AG04450 (cell line): ENCODE measurements at regions not wholly inside any gene's neighbourhood (a gene's known extent, or its start where the extent isn't known, plus 50 kb on each side); places are given as distances from the start of the nearest gene placed in this dataset.

Source experiments
- CTCF ChIA-PET: fragments of 300-600, 350-600 bp; formaldehyde crosslinking; extraction: SDS; loops from one replicate; lab custom pipeline; 2022; ENCODE audit warnings: antibody characterized with exemption, inconsistent platforms; lab: Charles Lee
- POLR2A ChIA-PET: fragments of 350-600 bp; formaldehyde crosslinking; extraction: SDS; loops from one replicate; lab custom pipeline; 2021; ENCODE audit warnings: antibody characterized with exemption, inconsistent platforms; lab: Yijun Ruan, JAX
- DNase-seq: peaks from one replicate; pipeline ENCODE4 v3.0.0-alpha.2; 2011; ENCODE audit warnings: low read depth, low spot score
- H3K27ac ChIP-seq: one replicate; pipeline ENCODE4 v1.5.1; 2012; ENCODE audit warnings: low read depth, low read length, control low read depth
- H3K27me3 ChIP-seq: one replicate; pipeline ENCODE4 v1.6.0; 2012; ENCODE audit warnings: low read length; ENCODE audit not compliant: control insufficient read depth, insufficient read depth
- H3K4me3 ChIP-seq: 2 replicates; pipeline ENCODE4 v1.5.1; 2011; ENCODE audit warnings: mild to moderate bottlenecking, low read depth, low read length, control low read depth
- H3K9me3 ChIP-seq: 2 replicates; pipeline ENCODE4 v1.5.1; 2012; ENCODE audit warnings: low read length; ENCODE audit not compliant: control insufficient read depth, insufficient read depth
- TF ChIP-seq, protein P1 (sequence below): IDR thresholded peaks from 2 replicates; pipeline ENCODE4 v1.5.1; 2011; ENCODE audit warnings: low read depth, low read length, control low read depth, inconsistent platforms

DNA sequence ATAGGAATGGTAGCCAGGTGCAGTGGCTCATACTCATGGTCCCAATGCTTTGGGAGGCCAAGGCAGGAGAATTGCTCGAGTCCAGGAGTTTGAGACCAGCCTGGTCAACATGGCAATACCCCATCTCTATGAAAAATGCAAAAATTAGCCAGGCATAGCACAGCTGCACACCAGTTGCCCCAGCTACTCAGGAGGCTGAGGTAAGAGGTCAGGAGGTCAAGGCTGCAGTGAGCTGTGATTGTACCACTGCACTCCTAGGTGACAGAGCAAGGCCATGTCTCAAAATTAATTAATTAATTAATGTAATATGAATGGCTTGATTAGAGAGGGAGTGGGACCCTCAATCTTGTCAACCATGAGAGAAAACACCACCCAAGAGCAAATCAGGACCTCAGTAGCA lies 198.7 kb upstream of the DUSP10 start:
- no peak overlapping the region for H3K27ac ChIP-seq
- ChIA-PET POLR2A (no interaction called here), CTCF (no interaction called here)
- TF ChIP-seq, protein P1, sequence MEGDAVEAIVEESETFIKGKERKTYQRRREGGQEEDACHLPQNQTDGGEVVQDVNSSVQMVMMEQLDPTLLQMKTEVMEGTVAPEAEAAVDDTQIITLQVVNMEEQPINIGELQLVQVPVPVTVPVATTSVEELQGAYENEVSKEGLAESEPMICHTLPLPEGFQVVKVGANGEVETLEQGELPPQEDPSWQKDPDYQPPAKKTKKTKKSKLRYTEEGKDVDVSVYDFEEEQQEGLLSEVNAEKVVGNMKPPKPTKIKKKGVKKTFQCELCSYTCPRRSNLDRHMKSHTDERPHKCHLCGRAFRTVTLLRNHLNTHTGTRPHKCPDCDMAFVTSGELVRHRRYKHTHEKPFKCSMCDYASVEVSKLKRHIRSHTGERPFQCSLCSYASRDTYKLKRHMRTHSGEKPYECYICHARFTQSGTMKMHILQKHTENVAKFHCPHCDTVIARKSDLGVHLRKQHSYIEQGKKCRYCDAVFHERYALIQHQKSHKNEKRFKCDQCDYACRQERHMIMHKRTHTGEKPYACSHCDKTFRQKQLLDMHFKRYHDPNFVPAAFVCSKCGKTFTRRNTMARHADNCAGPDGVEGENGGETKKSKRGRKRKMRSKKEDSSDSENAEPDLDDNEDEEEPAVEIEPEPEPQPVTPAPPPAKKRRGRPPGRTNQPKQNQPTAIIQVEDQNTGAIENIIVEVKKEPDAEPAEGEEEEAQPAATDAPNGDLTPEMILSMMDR: no peak
- peaks cover 6% of the 10 kb centered on the region; the same call in 1 of the 2 replicates for H3K9me3 ChIP-seq
- H3K27me3 ChIP-seq: no peaks in the 10 kb centered on the region
- DNase-seq: no peak
- no peak overlapping the region for H3K4me3 ChIP-seq

DNA sequence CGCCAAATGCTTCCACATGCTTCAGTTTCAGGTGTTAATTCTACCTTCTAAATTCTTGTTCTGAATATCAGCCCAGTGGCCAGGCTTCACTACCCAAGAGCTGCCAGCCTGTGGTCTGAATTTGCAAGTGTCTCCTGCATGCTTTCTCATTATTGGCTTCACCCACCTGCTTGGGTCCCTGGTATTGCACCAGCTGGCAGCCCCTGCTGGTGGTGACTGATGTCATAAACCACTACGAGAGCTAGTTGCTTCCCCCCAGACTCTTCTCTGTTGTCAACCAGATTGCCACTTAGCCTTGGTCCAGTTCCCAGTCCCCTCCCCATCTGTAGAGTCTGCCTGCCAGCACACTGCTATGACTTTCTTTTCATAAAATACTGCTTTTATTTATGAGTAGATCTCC lies 197.7 kb upstream of the DUSP10 start:
- H3K27ac ChIP-seq: no peak overlapping the region
- H3K4me3 ChIP-seq: no peak overlapping the region
- DNase-seq: no peak
- H3K27me3 ChIP-seq: no peaks in the 10 kb centered on the region
- ChIA-PET POLR2A (no interaction called here), CTCF (no interaction called here)
- TF ChIP-seq, protein P1: no peak
- H3K9me3 ChIP-seq: no peaks in the 10 kb centered on the region

DNA sequence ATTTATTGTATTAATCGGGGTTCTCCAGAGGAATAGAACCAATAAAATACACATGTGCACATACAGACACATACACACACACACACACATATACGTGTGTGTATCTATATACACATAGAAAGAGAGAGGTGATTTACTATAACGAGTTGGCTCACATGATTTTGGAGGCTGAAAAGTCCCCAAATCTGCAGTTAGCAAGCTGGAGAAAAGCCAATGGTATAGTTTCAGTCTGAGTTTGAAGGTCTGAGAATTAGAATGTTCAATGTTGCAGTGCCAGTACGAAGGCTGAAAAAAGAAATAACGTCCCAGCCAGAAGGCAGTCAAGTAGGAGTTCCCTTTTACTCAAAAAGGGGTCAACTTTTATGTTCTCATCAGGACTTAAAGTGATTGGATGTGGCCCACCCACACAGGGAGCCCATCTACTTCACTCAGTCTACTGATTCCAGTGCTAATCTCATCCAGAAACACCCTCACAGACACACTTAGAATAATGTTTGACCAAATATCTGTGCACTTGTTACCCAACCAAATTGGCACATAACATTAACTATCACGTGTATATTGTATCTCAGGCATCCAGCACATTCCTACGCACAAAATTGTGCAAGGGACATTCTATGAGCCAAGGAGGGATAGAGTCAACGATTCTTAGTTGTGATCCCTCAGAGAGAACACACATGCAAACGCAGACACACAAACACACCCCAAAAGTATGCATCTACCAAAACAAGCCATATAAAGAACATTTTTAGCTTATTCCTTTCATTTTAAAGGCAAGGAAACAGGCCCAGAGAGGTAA lies 195.5 kb upstream of the DUSP10 start:
- no peaks in the 10 kb centered on the region for H3K9me3 ChIP-seq
- H3K27ac ChIP-seq: no peak overlapping the region
- TF ChIP-seq, protein P1: no peak
- DNase-seq: no peak
- ChIA-PET POLR2A (no interaction called here), CTCF (no interaction called here)
- H3K27me3 ChIP-seq: no peaks in the 10 kb centered on the region
- H3K4me3 ChIP-seq: no peak overlapping the region

GRCh38 chr1:221933814-221934213 lies 191.9 kb upstream of the DUSP10 start:
- Histone ChIP-seq H3K9me3 (no peaks in the 10 kb centered on the region), H3K27me3 (no peaks in the 10 kb centered on the region), H3K27ac (no peak overlapping the region), H3K4me3 (no peak overlapping the region)
- DNase-seq: no peak
- ChIA-PET CTCF (no interaction called here), POLR2A (interaction anchor here (0.6 kb wide), 1 partner anchor 398 kb away, joined by 3 read pairs; no protein-coding TSS in a partner anchor)
- TF ChIP-seq, protein P1: no peak

DNA sequence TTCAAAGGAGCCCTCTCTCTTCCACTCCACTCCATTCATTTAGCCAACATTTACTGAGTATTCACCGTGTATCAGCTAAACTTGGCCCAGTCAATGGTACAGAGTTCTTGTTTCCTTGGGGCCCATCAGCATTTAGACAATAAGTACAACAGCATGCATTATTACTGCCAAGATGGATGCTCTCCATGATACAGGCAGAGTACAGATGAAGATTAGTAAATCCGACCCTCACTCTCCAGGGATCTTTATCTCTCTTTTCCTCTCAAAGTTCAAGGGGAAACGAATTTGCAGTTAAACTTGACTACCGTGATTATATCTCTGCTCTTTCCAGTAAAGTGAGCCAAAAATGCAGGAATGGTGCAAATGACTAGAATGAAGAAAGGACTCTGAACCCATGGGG lies 184.6 kb upstream of the DUSP10 start:
- ChIA-PET CTCF (no interaction called here), POLR2A (interaction anchor here (0.6 kb wide), 1 partner anchor 228 kb away, joined by 8 read pairs; no protein-coding TSS in a partner anchor)
- Histone ChIP-seq H3K27ac (no peak overlapping the region), H3K9me3 (no peaks in the 10 kb centered on the region), H3K4me3 (no peak overlapping the region), H3K27me3 (no peaks in the 10 kb centered on the region)
- TF ChIP-seq, protein P1: no peak
- no peak for DNase-seq
